HG03108 (cell line): ENCODE measurements at regions not wholly inside any gene's neighbourhood (a gene's known extent, or its start where the extent isn't known, plus 50 kb on each side); places are given as distances from the start of the nearest gene placed in this dataset.
A peak's percentile ranks its signal among the peaks of the same experiment; 100 is the strongest.

ENCODE experiments used
- ATAC-seq: cut with Tn5 transposase; IDR thresholded peaks from one replicate; pipeline ENCODE4 v1.9.1; 2021; ENCODE audit warnings: moderate library complexity; ENCODE audit not compliant: unreplicated experiment

GRCh38 chr6:14856177-14856576 is 389.7 kb upstream of the JARID2 start:
- ATAC-seq = no peak

GRCh38 chr6:14857001-14857400 is 388.9 kb upstream of the JARID2 start:
- no peak for ATAC-seq

- no peak for ATAC-seq
These were observed 388.4 kb upstream of the JARID2 start for GRCh38 chr6:14857501-14857900.

- no peak for ATAC-seq
These were observed 387.1 kb upstream of the JARID2 start for GRCh38 chr6:14858808-14859207.

GRCh38 chr6:14860774-14861173 is 385.1 kb upstream of the JARID2 start:
- ATAC-seq = no peak

- ATAC-seq = no peak
These were observed 384.4 kb upstream of the JARID2 start for GRCh38 chr6:14861491-14861943.

GRCh38 chr6:14862845-14863244 is 383.0 kb upstream of the JARID2 start:
- ATAC-seq = no peak

GRCh38 chr6:14863902-14864850 is 381.7 kb upstream of the JARID2 start:
- no peak for ATAC-seq

GRCh38 chr6:14865531-14866100 is 380.3 kb upstream of the JARID2 start:
- ATAC-seq = no peak

GRCh38 chr6:14867802-14868201 is 378.1 kb upstream of the JARID2 start:
- ATAC-seq = no peak

- ATAC-seq = no peak
These were observed 374.6 kb upstream of the JARID2 start for GRCh38 chr6:14871221-14871620.

- no peak for ATAC-seq
These were observed 372.8 kb upstream of the JARID2 start for GRCh38 chr6:14873101-14873500.

- no peak for ATAC-seq
These were observed 372.0 kb upstream of the JARID2 start for GRCh38 chr6:14873781-14874441.

- ATAC-seq = no peak
These were observed 370.8 kb upstream of the JARID2 start for GRCh38 chr6:14874975-14875480.

- no peak for ATAC-seq
These were observed 370.3 kb upstream of the JARID2 start for GRCh38 chr6:14875481-14876063.

GRCh38 chr6:14876778-14877613 is 368.9 kb upstream of the JARID2 start:
- ATAC-seq = peak; percentile 50

GRCh38 chr6:14877758-14878157 is 368.1 kb upstream of the JARID2 start:
- no peak for ATAC-seq

- ATAC-seq = no peak
These were observed 365.8 kb upstream of the JARID2 start for GRCh38 chr6:14880052-14880451.

GRCh38 chr6:14880677-14881076 is 365.2 kb upstream of the JARID2 start:
- no peak for ATAC-seq

GRCh38 chr6:14881398-14881797 is 364.5 kb upstream of the JARID2 start:
- ATAC-seq = no peak
